H1 (cell line): ENCODE measurements at regions not wholly inside any gene's neighbourhood (a gene's known extent, or its start where the extent isn't known, plus 50 kb on each side); places are given as distances from the start of the nearest gene placed in this dataset.
A peak's percentile ranks its signal among the peaks of the same experiment; 100 is the strongest.

Experiments
- BACH1 ChIP-seq: IDR thresholded peaks from 2 replicates; pipeline ENCODE4 v1.6.1; 2012; ENCODE audit warnings: low read length, improper control_type of control experiment
- HDAC2 ChIP-seq, 2 experiments: fragments of 300-600 bp in 1 of 2; sonication (generic) in 1 of 2; IDR thresholded peaks; 2 replicates each; pipeline ENCODE4 v1.6.1; 2011 to 2012; ENCODE audit warnings: low read depth in 2 of 2, low read length in 2 of 2, mild to moderate bottlenecking in 2 of 2, moderate library complexity in 2 of 2, borderline replicate concordance in 1 of 2, inconsistent platforms in 1 of 2
- JUND ChIP-seq: IDR thresholded peaks from 2 replicates; pipeline ENCODE4 v1.6.1; 2011; ENCODE audit warnings: mild to moderate bottlenecking, improper control_type of control experiment, low read length
- MAFK ChIP-seq: IDR thresholded peaks from 2 replicates; pipeline ENCODE4 v1.6.1; 2012; ENCODE audit warnings: low read depth, mild to moderate bottlenecking, improper control_type of control experiment, low read length
- POLR2A ChIP-seq, 2 experiments: IDR thresholded peaks; 1 replicate in 1 of 2; 2 replicates in 1 of 2; pipeline ENCODE4 v1.6.1; 2011; ENCODE audit warnings: low read depth in 2 of 2, low read length in 2 of 2, mild to moderate bottlenecking in 2 of 2; ENCODE audit errors: control extremely low read depth in 1 of 2
- SP1 ChIP-seq: IDR thresholded peaks from 2 replicates; pipeline ENCODE4 v1.6.1; 2011; ENCODE audit warnings: low read depth, low read length
- TAF1 ChIP-seq: IDR thresholded peaks from 2 replicates; pipeline ENCODE4 v1.6.1; 2011; ENCODE audit warnings: mild to moderate bottlenecking, low read depth, low read length
- TF ChIP-seq, protein P1 (sequence below): fragments of 300-600 bp; sonication (generic); IDR thresholded peaks from 2 replicates; pipeline ENCODE4 v1.7.1; 2012; ENCODE audit warnings: low read length, moderate library complexity, mild to moderate bottlenecking, inconsistent platforms; ENCODE audit not compliant: insufficient replicate concordance

DNA sequence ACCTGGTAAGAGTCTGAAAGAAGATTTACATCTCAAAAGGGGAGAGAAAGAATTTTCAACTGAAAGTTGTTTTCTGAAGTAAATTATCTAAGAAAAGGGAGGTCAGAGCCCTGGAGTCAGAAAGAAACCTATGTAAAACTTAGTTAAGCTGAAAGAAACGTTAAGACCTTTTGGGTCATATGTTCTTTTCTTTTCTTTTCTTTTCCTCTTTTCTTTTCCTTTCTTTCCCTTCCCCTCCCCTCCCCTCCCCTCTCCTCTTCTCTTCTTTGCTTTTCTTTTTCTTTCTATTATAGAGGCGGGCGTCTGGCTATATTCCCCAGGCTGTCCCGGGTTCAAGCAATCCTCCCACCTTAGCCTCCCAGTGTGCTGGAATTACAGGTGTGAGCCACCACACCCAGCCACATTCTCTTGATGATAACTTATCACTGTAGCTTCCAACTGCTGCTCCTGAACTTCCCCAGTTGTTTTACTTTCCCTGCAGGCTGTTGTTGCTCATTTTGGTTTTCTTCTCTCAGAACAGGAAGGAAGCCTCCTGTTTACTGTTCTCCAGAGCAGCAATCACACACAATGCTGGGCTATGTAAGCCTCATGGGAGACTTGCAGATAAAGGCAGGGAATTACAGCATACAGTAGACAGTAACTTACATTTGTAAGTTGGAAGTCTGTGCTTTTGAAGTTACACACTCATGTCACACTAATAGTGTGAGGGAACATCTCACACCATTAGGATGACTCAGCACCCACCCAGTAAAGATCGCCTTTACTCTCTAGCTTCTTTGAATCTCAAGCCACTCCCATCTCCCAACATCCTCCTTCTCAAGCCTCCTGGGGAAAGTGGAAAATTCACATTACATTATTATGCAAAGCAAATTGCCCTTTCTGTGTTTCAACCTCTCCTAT is 2216.6 kb upstream of the WWC1 start (continued):
- TF ChIP-seq, protein P1, sequence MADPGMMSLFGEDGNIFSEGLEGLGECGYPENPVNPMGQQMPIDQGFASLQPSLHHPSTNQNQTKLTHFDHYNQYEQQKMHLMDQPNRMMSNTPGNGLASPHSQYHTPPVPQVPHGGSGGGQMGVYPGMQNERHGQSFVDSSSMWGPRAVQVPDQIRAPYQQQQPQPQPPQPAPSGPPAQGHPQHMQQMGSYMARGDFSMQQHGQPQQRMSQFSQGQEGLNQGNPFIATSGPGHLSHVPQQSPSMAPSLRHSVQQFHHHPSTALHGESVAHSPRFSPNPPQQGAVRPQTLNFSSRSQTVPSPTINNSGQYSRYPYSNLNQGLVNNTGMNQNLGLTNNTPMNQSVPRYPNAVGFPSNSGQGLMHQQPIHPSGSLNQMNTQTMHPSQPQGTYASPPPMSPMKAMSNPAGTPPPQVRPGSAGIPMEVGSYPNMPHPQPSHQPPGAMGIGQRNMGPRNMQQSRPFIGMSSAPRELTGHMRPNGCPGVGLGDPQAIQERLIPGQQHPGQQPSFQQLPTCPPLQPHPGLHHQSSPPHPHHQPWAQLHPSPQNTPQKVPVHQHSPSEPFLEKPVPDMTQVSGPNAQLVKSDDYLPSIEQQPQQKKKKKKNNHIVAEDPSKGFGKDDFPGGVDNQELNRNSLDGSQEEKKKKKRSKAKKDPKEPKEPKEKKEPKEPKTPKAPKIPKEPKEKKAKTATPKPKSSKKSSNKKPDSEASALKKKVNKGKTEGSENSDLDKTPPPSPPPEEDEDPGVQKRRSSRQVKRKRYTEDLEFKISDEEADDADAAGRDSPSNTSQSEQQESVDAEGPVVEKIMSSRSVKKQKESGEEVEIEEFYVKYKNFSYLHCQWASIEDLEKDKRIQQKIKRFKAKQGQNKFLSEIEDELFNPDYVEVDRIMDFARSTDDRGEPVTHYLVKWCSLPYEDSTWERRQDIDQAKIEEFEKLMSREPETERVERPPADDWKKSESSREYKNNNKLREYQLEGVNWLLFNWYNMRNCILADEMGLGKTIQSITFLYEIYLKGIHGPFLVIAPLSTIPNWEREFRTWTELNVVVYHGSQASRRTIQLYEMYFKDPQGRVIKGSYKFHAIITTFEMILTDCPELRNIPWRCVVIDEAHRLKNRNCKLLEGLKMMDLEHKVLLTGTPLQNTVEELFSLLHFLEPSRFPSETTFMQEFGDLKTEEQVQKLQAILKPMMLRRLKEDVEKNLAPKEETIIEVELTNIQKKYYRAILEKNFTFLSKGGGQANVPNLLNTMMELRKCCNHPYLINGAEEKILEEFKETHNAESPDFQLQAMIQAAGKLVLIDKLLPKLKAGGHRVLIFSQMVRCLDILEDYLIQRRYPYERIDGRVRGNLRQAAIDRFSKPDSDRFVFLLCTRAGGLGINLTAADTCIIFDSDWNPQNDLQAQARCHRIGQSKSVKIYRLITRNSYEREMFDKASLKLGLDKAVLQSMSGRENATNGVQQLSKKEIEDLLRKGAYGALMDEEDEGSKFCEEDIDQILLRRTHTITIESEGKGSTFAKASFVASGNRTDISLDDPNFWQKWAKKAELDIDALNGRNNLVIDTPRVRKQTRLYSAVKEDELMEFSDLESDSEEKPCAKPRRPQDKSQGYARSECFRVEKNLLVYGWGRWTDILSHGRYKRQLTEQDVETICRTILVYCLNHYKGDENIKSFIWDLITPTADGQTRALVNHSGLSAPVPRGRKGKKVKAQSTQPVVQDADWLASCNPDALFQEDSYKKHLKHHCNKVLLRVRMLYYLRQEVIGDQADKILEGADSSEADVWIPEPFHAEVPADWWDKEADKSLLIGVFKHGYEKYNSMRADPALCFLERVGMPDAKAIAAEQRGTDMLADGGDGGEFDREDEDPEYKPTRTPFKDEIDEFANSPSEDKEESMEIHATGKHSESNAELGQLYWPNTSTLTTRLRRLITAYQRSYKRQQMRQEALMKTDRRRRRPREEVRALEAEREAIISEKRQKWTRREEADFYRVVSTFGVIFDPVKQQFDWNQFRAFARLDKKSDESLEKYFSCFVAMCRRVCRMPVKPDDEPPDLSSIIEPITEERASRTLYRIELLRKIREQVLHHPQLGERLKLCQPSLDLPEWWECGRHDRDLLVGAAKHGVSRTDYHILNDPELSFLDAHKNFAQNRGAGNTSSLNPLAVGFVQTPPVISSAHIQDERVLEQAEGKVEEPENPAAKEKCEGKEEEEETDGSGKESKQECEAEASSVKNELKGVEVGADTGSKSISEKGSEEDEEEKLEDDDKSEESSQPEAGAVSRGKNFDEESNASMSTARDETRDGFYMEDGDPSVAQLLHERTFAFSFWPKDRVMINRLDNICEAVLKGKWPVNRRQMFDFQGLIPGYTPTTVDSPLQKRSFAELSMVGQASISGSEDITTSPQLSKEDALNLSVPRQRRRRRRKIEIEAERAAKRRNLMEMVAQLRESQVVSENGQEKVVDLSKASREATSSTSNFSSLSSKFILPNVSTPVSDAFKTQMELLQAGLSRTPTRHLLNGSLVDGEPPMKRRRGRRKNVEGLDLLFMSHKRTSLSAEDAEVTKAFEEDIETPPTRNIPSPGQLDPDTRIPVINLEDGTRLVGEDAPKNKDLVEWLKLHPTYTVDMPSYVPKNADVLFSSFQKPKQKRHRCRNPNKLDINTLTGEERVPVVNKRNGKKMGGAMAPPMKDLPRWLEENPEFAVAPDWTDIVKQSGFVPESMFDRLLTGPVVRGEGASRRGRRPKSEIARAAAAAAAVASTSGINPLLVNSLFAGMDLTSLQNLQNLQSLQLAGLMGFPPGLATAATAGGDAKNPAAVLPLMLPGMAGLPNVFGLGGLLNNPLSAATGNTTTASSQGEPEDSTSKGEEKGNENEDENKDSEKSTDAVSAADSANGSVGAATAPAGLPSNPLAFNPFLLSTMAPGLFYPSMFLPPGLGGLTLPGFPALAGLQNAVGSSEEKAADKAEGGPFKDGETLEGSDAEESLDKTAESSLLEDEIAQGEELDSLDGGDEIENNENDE, result peak; percentile 29
- 0 out of 4 replicates have a peak, but pooled peaks of 1 of the 2 experiments have one; percentile 41 for TF ChIP-seq HDAC2 (IDR thresholded peaks at IDR 0.05; ENCODE audit: borderline replicate concordance in 1 of 2, low read depth in 2 of 2, low read length in 2 of 2)
- TF ChIP-seq JUND, result peak; percentile 71
- no peak for TF ChIP-seq SP1
- TF ChIP-seq POLR2A (IDR thresholded peaks at IDR 0.05; ENCODE audit: control extremely low read depth in 1 of 2, low read depth in 2 of 2, low read length in 2 of 2), result 0 out of 3 replicates have a peak, but pooled peaks of 1 of the 2 experiments have one; percentile 16
- peak; percentile 85 for TF ChIP-seq MAFK
- peak; percentile 84 for TF ChIP-seq BACH1
- no peak for TF ChIP-seq TAF1
